Limb (tissue), 2 donors: ENCODE measurements at regions not wholly inside any gene's neighbourhood (a gene's known extent, or its start where the extent isn't known, plus 50 kb on each side); places are given as distances from the start of the nearest gene placed in this dataset.

Source experiments
- DNase-seq, 2 donors: peaks; one replicate each; pipeline ENCODE4 v3.0.0-alpha.2; 2016; ENCODE audit errors: extremely low spot score in 2 of 2

DNA sequence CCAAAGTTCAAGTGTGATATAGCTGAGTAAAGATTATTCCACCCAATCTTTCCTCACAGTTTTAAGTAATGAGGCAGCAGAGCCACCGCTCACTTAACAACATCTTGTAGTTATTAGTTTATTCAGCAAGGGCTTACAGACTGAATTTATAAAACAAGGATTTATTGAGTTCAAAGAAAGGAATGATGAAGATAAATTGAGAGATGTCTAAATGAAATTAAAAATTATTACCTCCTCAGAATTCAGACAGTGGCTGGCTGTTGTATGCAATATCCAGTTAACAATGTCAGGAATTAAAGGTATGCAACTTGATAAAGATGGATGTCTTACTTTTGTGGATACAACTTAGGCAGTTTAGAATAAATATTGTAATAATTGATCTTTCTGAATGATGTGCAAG, 927.3 kb upstream of the CDH2 start:
- no peak for DNase-seq

DNA sequence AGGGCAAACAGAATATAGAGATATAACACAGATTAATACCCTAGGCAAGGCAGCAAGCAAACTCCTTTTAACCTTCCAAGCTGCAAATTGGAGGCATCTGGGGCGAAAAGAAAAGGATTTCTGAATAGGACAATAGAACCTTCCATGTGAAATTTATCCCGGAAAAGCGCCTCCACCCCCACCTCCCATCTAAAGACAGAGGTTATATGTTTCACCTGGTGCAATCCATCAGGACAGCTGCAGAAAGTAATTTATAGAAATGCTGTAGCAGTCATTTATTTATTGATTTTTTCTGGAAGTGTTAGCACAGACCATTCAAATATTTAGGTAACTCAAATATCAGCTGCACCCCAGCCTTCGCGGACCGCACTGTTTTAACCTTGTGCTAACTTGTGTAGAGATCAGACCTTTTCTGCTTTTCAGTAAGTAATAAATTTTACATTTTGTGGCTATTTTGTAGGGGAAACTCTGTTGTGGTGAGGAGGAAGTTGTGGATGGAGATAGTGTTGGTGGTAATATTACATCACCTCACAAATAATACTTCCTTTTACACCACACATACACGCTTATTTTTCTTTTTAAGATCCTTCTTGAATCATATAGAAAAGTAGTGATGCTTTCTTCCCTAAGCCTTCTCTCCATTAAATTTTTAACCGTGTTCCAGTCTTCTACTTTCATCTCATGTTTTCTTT, 919.3 kb upstream of the CDH2 start:
- DNase-seq, result no peak

DNA sequence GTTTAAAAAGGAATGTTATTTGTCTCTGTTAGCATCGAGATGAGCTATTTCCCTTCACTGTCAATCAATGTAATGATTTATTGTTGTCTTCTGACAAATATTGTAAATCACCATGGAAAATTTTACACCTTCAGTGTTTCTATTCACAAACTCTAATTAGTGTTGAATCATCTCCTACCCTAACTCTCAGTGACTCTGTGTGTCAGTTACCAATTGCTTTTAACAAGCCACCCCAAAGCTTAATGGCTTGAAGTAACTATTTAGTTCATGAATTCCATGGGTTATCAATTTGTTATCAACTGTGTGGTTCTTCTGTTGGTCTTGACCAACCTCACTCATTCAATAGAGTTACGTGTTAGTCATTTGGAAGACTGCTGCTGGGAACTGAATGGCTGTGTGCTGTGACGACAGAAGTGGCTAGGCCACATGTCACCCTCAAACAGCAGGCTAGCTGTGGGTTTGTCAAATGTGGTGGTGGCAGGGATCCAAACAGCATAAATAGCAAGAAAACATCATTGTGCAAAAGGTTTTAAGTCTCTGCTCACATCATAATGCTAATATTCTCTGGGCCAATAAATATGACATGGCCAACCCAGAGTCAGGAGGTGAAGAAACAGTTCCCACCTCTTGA, 910.8 kb upstream of the CDH2 start:
- DNase-seq, result no peak

DNA sequence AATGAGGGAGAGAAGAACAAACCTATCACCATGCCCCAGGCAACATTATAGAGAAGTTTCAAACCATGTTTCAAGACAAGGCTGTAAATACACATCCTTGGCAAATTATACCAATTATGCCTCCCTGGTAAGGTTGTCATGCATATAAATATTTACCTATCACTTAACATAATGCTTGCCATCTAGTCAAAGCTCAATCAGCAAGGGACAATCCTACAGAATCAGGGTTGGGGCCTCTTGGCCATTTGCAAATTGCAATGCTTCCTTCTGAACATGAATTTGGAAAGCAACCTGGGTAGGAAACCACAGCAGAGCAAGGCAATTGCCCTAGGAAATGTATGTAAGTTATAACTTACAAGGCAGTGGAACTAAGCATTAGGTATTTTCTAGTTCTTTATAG, 907.2 kb upstream of the CDH2 start:
- DNase-seq, result no peak

DNA sequence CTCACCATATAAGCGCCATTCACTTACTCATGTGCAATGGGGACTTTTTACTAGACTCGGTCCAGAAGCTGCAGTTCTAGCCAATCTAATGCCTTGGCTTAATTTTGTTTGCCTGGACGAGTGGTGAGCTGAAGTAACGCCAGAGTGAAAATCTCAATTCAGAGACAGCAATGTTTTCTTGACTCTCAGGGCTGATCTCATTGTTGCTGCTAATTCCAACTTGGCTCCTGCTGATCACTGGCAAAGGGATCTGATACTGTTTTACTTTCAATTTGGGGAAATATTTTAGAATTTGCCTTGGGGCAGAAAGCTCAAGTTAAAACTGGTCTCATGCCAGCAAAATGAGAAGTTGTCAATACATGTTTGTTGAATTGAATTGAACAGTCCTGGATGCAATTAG, 906.6 kb upstream of the CDH2 start:
- DNase-seq, result no peak

DNA sequence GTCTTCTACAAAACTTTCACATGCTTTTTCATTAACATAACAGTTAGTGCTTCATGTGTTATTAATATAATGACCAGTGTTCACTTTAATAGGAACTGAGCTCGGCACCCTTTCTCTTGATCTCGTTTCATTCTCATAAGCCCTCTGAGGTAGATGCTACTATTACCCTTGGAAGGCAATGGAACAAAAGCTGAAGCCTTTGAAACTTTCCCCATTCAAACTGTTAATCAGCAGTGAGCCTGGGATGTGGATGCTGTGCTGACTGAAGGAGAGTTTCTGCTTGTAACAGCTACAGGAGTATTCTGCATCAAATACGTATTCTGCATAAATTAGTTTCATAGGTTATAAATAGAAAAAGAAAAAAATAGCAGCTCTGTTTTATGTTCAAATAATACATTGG, 904.0 kb upstream of the CDH2 start:
- DNase-seq, result no peak

DNA sequence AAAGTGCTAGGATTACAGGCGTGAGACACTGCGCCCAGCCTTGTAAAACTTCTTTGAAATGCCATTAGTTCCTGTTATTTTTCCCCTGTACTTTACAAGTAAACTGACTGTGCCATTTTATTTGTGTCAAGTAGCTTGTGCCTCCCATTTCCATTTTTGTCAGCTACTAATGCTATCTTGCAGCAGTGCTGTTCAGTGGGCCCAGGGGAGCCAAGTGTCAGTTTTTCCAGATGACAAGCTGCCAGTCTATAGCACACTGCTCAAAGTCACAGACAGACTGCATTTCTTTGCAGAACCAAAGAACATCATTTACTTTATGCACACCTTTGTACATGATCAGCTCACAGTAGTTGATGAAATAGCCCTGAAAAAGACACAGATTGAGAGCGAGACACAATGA, 901.3 kb upstream of the CDH2 start:
- DNase-seq, result peak in 1 of 2 donors; percentile 38

DNA sequence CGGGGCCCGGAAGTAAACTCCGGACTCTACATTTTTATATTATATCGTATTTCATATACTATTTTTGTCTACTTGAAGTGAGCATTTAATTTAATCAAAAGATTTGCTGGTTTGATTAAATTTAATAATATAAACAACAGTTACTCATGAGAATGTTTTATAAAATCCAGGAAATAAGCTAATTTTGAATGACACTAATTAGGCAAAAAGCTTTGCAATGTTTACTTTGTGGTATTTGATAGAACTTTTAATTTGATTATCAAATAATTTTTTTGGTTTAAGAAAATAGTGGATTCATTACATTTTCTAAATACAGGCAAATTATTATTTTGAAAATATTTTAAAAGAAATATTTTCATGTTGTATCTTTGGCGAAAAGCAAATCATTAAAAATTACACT, 900.4 kb upstream of the CDH2 start:
- DNase-seq, result no peak

DNA sequence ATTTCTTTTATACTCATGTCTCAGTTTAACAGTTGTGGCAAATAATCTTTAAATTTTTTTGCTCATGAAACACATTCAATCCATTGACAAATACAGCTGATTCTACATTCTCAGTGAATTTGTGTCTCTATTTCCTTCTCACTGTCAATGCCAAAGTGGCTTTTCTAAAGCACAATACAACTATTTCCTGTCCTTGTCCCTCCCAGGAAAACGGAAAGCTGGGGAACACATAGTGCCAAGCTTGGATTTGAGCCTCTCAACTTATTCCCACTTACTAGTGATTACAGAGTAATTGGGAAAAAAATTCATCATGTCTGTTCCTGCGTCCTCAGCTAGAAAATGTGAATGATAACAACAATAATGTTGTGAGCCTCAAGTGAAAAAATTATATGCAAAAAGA, 899.7 kb upstream of the CDH2 start:
- no peak for DNase-seq

DNA sequence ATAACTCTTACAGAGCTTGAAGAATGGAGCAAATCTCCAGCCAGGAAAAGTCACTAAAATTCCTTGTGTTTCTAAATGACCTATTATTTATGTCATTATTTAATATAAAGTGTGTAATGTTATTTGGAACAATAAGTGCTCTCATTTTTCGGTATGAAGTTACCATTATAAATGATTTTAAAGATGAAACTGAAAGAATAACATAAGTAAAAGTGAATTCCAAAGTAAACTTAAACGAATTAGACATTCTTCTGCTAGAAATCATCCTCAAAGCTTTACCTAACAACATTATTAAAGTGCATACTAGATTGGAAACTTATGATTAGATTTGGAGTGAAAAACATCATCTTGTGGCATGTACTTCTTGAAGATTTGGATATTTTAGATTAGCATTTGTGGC, 897.2 kb upstream of the CDH2 start:
- DNase-seq, result no peak

DNA sequence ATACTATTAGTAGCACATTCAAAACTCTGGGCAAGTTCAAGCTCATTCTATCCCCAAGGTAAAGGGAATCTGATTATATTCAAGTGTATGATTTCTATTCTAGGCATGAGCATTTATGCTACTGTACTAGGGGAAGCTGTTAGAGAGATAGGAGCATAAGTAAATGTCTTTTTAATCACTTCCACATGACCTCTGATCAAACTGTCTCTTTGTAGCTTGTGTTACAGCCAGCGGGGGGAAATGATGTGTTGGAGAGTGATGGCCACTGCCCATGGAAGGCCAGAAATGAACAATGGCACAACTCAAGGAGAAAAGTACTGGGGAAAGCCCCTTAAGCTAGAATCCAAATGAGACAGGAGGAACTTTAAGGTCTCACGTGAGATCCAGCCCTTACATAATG, 894.9 kb upstream of the CDH2 start:
- no peak for DNase-seq

DNA sequence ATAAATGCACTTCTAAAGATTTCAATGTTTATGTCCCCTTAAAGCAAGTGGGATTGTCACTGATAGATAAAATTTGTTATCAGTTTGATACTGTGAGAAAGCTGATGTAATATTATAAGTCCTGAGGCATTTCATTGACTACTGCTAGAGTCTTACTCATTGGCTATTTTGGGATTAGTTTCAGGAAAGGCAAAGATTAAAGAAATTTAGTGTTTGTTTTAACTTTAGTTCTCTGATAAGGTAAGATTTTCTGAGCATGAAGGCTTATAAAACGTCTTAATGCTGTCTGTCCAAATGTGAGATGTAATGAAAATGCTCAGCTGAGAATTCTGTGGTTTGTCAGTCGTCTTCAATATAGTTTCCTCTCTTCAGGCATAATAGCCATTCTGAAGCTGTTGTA, 886.4 kb upstream of the CDH2 start:
- no peak for DNase-seq

DNA sequence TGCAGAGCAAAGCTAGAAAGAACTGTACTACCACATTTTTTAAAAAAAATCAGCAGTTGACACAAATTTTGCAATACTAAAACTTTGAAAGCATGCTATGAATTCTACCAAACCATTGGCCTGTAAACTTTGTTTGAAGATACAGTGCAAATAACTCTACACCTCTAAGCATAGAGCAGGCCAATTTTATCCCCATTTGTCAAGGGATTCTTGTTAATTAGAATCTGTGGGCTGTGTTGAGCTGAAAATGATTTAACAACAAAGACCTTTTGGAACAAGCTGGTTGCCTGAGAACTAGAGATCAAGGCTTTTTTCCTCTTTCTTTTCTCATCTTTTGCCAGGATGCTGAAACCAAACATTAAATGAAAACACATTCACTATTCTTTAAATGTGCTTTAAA, 886.0 kb upstream of the CDH2 start:
- no peak for DNase-seq

DNA sequence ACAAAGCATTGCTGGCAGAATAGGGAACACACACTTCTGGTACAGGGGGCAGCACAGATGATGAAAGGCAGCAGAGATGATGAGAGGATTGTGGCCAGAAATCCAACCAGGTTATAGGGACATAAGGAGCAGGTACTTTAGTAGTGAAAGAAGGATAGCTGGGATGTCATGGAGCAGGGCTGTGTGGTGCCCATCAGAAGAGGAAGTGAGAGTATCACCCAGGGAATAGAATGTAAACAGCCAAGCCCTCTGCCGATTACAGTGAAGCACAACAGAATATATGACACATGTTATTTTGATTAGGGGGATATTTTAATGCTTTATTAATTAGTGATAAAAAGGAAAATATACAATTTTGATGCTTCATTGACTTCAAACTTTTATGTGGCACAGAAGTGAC, 883.4 kb upstream of the CDH2 start:
- DNase-seq, result no peak

DNA sequence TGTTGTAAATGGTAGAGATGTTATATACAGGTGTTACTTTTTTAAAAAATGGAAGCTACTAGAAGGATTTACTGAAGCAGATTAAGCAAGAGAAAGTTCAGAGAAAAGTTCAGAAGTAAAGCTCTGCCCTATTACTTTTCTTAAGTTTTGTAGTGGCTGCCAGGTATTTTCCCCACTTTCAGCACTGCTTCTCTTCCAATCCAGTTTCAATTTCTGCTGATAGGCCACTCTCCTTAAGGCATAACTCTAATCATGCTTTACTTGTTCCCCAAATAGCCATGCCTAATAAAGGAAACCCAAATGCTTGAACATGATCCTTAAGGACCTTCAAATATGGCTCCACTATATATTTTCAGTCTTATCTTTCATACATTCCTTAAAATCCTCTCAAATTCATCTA, 880.8 kb upstream of the CDH2 start:
- DNase-seq, result no peak

DNA sequence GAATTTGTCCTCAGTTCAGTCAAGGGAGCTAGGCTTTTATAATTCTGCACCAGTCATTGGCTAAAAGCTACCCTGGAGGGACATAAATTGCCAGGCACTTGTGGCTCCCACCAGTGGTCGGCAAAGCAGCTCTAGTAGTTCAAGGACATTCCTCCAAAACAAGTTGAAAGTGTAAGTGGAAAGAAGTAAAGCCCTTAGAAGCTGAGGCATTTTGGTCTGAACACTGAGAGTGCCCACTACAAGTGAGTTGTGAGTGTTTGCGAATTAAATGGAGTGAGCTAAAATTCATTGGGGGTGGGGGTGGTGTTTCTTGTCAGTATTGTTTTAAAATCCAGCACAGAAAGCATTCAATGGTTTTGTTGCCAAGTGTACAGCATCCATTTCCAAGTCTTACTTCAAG, 879.9 kb upstream of the CDH2 start:
- no peak for DNase-seq

DNA sequence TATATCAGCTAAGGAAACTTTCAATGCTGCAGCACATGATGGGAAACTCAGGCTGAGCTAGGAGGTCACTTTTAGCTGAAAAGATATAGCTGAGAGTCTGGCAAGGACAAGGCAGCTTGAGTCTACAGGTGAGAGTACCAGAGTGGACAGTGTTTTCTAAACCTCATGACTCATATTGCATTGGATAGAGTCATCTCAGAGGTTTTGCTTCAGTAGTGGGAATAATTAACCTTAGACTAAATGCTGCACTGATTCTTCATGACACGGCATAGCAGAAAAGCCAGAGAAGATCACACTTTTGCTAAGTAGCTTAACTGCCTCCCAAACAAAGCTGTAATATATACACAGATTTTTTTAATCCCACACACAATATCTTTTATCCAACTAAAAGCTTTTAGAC, 865.0 kb upstream of the CDH2 start:
- no peak for DNase-seq

DNA sequence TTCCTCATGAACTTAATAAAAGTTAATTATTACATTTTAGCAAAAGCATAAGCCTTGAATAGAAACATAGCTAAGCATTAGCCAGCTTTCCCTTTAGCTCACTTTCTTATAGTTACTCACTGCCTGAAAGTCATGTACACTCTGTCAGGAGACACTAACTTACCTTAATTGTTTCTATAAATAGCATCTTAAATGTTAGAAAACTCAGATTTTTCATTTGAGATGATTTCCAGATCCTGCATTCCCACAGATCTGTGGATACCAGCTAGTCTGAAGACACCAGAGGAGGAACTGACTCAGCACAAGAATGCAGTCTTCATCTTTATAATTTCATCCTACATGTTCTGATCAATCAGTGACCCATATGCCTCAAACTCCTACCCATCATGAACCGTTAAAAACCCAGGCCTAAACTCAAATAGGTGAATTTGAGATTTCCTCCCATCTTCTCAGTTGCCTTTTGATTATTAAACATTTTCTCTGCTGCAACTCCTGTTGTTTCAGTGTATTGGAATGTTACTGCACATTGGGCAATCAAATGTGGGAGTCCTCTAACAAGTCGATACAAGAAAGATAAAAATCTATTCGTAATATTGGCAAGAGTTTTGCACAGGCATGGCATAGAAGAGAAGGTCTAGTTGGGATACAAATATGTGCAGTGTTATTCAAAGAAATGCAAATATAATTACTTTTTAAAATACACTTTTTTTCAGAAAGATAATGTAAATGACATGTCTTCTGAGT, 857.4 kb upstream of the CDH2 start:
- DNase-seq, result no peak

DNA sequence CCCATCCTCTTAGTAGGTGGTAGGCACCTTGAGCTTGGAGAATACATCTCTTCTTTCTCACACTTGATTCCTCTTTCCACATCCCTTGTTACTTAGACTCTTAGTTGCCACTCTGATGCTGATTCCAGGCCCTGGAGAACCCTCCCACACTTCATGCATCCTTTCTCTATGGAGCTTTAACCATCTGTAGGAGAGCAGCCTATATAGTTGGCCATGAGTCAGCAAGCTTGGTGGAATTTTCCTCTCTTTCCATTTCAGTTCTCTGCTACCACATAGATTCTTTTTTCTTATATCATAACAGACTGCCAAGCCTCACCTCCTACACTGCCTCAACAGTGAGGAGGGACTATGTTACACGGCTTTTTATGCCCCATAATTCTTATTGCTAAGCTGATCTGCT, 851.6 kb upstream of the CDH2 start:
- DNase-seq, result no peak

DNA sequence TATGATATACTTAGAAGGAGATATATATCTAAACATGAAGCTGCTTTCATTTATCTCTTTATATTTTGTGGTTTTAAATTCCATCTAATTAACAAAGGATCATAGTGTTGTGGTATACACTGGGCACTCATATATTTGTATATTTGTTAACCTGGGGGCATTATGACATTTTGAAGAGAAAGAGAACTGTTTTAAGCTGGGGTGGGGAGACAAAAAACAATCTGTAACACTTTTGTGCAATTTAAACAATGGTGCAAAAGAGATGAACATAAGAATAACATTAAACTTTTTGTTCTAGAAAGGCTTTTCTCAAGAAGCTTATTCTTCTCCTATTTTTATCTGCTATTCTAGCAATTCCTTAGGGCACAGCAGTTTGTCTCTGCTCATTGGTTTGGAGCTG, 842.0 kb upstream of the CDH2 start:
- no peak for DNase-seq

DNA sequence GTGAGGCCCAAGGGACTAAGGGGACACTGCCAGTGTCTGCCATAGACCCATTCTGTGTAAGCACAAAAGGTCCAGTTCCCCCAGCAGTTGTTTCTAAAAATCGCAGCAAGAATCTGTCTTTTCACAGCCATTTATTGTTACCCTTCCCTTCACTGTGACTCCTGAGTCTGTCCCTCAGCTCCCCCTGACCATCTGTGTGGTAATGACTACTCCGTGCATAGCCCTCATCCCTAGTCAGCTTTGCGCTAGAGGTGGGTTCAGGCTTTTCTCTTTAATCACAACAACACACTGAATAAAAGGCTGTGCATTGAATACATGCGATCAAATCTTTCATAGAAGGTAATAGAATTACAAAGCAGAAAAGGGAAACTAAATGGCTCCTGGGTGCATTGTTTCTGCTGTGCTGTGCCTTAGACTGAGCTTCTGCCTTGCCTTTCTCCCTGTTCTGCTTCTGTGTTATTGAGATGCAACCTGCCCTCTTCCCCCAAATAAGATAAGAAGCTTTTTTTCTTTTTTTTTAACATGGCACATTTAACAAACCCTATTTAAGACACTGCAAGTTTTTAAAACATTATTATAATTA, 836.0 kb upstream of the CDH2 start:
- DNase-seq, result no peak

DNA sequence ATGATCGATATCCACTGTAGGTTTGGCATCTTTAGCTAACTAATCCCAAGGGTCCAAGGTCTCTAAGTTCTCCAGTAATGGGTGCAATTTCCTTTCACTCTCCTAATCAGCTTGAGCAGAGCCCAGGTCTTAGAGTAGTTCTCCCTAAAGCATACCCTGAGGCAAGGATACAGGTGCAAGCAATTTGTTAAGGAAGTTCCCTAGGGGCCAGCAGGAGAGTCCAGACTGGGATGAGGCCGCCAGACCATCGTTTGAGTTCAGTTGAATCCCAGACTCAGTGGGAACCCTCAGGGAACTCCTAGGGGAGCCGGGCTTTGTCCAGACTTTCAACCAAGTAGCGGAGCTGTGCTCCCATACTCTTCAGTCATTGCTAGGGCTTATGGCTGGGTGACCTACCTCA, 835.4 kb upstream of the CDH2 start:
- DNase-seq, result no peak
